H1 (cell line): ENCODE measurements at regions not wholly inside any gene's neighbourhood (a gene's known extent, or its start where the extent isn't known, plus 50 kb on each side); places are given as distances from the start of the nearest gene placed in this dataset.

ENCODE experiments used
- CTCF ChIA-PET: fragments of 300-600 bp; sonication (Branson Sonifier 250); formaldehyde crosslinking; loops from one replicate; lab custom pipeline; 2021; ENCODE audit not compliant: partially characterized antibody; lab: Charles Lee
- POLR2A ChIA-PET: fragments of 300-600 bp; sonication (Branson Sonifier 250); formaldehyde crosslinking; loops from one replicate; lab custom pipeline; 2021; ENCODE audit warnings: inconsistent platforms; ENCODE audit not compliant: partially characterized antibody; lab: Charles Lee
- DNase-seq, 2 experiments: peaks; one replicate each; pipeline versions ENCODE4 v3.0.0 to v3.0.0-alpha.2; 2010 to 2022; ENCODE audit warnings: low spot score in 2 of 2, low read depth in 1 of 2, mixed read lengths in 1 of 2
- FAIRE-seq: peaks from 2 replicates; lab custom pipeline; 2011; peaks lifted over from hg19 to GRCh38; lab: Jason Lieb, UNC
- H2AFZ ChIP-seq: 2 replicates; pipeline ENCODE4 v1.8.1; 2012; ENCODE audit warnings: low read length, inconsistent platforms
- H2AK5ac ChIP-seq: 2 replicates; pipeline ENCODE4 v1.6.1; 2013; ENCODE audit warnings: low read depth, low read length
- H2BK120ac ChIP-seq: replicated peaks from 2 replicates; pipeline ENCODE3; 2013; ENCODE audit warnings: low read depth, low read length, inconsistent platforms
- H2BK12ac ChIP-seq: 2 replicates; pipeline ENCODE4 v1.6.1; 2013; ENCODE audit warnings: low read depth, low read length
- H2BK15ac ChIP-seq: 2 replicates; pipeline ENCODE4 v1.6.1; 2013; ENCODE audit warnings: low read length
- H2BK20ac ChIP-seq: 2 replicates; pipeline ENCODE4 v1.6.1; 2013; ENCODE audit warnings: low read length
- H2BK5ac ChIP-seq: 2 replicates; pipeline ENCODE4 v1.6.1; 2013; ENCODE audit warnings: low read depth, low read length
- H3K14ac ChIP-seq: 2 replicates; pipeline ENCODE4 v1.6.1; 2013; ENCODE audit warnings: inconsistent platforms; ENCODE audit not compliant: insufficient read length
- H3K18ac ChIP-seq: 2 replicates; pipeline ENCODE4 v1.6.1; 2013; ENCODE audit warnings: low read length; ENCODE audit errors: extremely low read depth
- H3K23ac ChIP-seq: 2 replicates; pipeline ENCODE4 v1.6.1; 2013; ENCODE audit warnings: inconsistent platforms; ENCODE audit not compliant: insufficient read length
- H3K23me2 ChIP-seq: 2 replicates; pipeline ENCODE4 v1.6.1; 2013; ENCODE audit warnings: low read depth, low read length
- H3K27ac ChIP-seq: 2 replicates; pipeline ENCODE4 v1.6.1; 2011; ENCODE audit warnings: low read depth, low read length, inconsistent platforms
- H3K27me3 ChIP-seq, 4 experiments: replicated peaks in 1 of 4; 1 replicate in 1 of 4; 2 replicates in 3 of 4; pipeline versions ENCODE4 v1.6.1 to v1.8.1; 2011 to 2013; ENCODE audit warnings: low read length in 3 of 4, mild to moderate bottlenecking in 3 of 4, inconsistent platforms in 2 of 4, mixed read lengths in 2 of 4, moderate library complexity in 1 of 4; ENCODE audit not compliant: control insufficient read depth in 3 of 4, insufficient read depth in 3 of 4; ENCODE audit errors: extremely low read depth in 1 of 4
- H3K36me3 ChIP-seq, 4 experiments: 2 replicates each; pipeline versions ENCODE4 v1.6.1 to v1.8.1; 2011 to 2013; ENCODE audit warnings: mild to moderate bottlenecking in 4 of 4, low read length in 3 of 4, moderate library complexity in 2 of 4, control low read depth in 1 of 4, inconsistent platforms in 1 of 4; ENCODE audit not compliant: insufficient read depth in 4 of 4, control insufficient read depth in 2 of 4
- H3K4ac ChIP-seq: replicated peaks from 2 replicates; pipeline ENCODE3; 2013; ENCODE audit warnings: low read length, low read depth, mixed read lengths, inconsistent platforms; ENCODE audit not compliant: insufficient read length
- H3K4me1 ChIP-seq, 4 experiments: replicated peaks in 1 of 4; 1 replicate in 1 of 4; 2 replicates in 3 of 4; pipeline versions ENCODE4 v1.6.1 to v1.8.1; 2011 to 2013; ENCODE audit warnings: low read length in 3 of 4, inconsistent platforms in 2 of 4, mixed read lengths in 1 of 4; ENCODE audit not compliant: insufficient read depth in 4 of 4, control insufficient read depth in 3 of 4
- H3K4me2 ChIP-seq, 2 experiments: 2 replicates each; pipeline versions ENCODE4 v1.6.1 to v1.8.1; 2011 to 2013; ENCODE audit warnings: low read depth in 2 of 2, low read length in 2 of 2, control low read depth in 1 of 2, inconsistent platforms in 1 of 2, mild to moderate bottlenecking in 1 of 2; ENCODE audit not compliant: insufficient read depth in 1 of 2
- H3K4me3 ChIP-seq, 4 experiments: fragments of 200-600, 300-600 bp in 1 of 4; sonication (generic), shearing (Covaris generic), sonication (Bioruptor Twin) in 1 of 4; 2 replicates each; pipeline versions ENCODE4 v1.5.1 to v1.8.1; 2011 to 2016; ENCODE audit warnings: low read length in 4 of 4, low read depth in 3 of 4, control low read depth in 2 of 4, inconsistent platforms in 2 of 4, mild to moderate bottlenecking in 2 of 4, mixed read lengths in 1 of 4, moderate library complexity in 1 of 4; ENCODE audit not compliant: insufficient read depth in 2 of 4; ENCODE audit errors: extremely low read depth in 1 of 4
- H3K56ac ChIP-seq: replicated peaks from 2 replicates; pipeline ENCODE3; 2013; ENCODE audit warnings: low read depth, mild to moderate bottlenecking, mixed read lengths, low read length, inconsistent platforms; ENCODE audit not compliant: insufficient read length
- H3K79me1 ChIP-seq: 2 replicates; pipeline ENCODE4 v1.6.1; 2013; ENCODE audit warnings: low read depth, low read length, control low read depth
- H3K79me2 ChIP-seq, 2 experiments: 2 replicates each; pipeline versions ENCODE4 v1.6.1 to v1.8.1; 2012 to 2013; ENCODE audit warnings: low read length in 2 of 2, mild to moderate bottlenecking in 2 of 2, inconsistent platforms in 1 of 2; ENCODE audit not compliant: insufficient read depth in 2 of 2, control insufficient read depth in 1 of 2
- H3K9ac ChIP-seq, 4 experiments: replicated peaks in 1 of 4; 1 replicate in 1 of 4; 2 replicates in 3 of 4; pipeline versions ENCODE4 v1.6.1 to v1.8.1; 2011 to 2013; ENCODE audit warnings: low read depth in 3 of 4, low read length in 3 of 4, control low read depth in 2 of 4, mild to moderate bottlenecking in 2 of 4, moderate library complexity in 2 of 4, inconsistent platforms in 1 of 4; ENCODE audit errors: extremely low read depth in 1 of 4
- H3K9me3 ChIP-seq, 2 experiments: 2 replicates each; pipeline versions ENCODE4 v1.6.1 to v1.8.1; 2012 to 2013; ENCODE audit warnings: mild to moderate bottlenecking in 2 of 2, moderate library complexity in 2 of 2, control low read depth in 1 of 2, inconsistent platforms in 1 of 2, low read depth in 1 of 2, low read length in 1 of 2, mixed read lengths in 1 of 2; ENCODE audit not compliant: insufficient read depth in 2 of 2
- H4K20me1 ChIP-seq, 2 experiments: replicated peaks in 1 of 2; 2 replicates each; pipeline versions ENCODE3 to v1.8.1; 2011 to 2013; ENCODE audit warnings: inconsistent platforms in 2 of 2, low read length in 2 of 2, mild to moderate bottlenecking in 1 of 2; ENCODE audit not compliant: insufficient read depth in 2 of 2, control insufficient read depth in 1 of 2
- H4K5ac ChIP-seq: 2 replicates; pipeline ENCODE4 v1.6.1; 2013; ENCODE audit warnings: low read length, low read depth, mixed read lengths, inconsistent platforms; ENCODE audit not compliant: insufficient read length
- H4K8ac ChIP-seq: 2 replicates; pipeline ENCODE4 v1.8.0; 2013; ENCODE audit warnings: mild to moderate bottlenecking, moderate library complexity, low read length, inconsistent platforms; ENCODE audit not compliant: insufficient read depth; ENCODE audit errors: extremely low read depth
- H4K91ac ChIP-seq: replicated peaks from 2 replicates; pipeline ENCODE3; 2013; ENCODE audit warnings: low read length, mixed read lengths, inconsistent platforms; ENCODE audit not compliant: insufficient read length
- WGBS, 2 experiments: shearing (Covaris generic) in 1 of 2; methylation state at CpG; one replicate each; pipeline versions ENCODE4 v1.1.6 to v1.1.7; 2013 to 2015; ENCODE audit warnings: low lambda C conversion rate in 2 of 2, mixed read lengths in 2 of 2, inconsistent platforms in 1 of 2, low coverage in 1 of 2, missing lambda C conversion rate in 1 of 2; ENCODE audit not compliant: insufficient replicate concordance in 2 of 2, insufficient coverage in 1 of 2, insufficient read length in 1 of 2; ENCODE audit errors: extremely low coverage in 1 of 2, missing lambda C conversion rate in 1 of 2; 5-methylcytosine and 5-hydroxymethylcytosine counted together

GRCh38 chr2:7270011-7270431, 352.8 kb downstream of the RNF144A start:
- WGBS, 2 experiments = 86% methylated on average over 7 of the region's 7 CpGs; no CpG with 5 or more reads in 1 of the 2 experiments
- Histone ChIP-seq H3K36me3 (no peaks in the 10 kb centered on the region), H4K5ac (no peak overlapping the region), H3K79me1 (no peaks in the 10 kb centered on the region), H3K27me3 (no peaks in the 10 kb centered on the region), H3K23ac (no peak overlapping the region), H3K18ac (no peak overlapping the region), H3K4me3 (no peak overlapping the region), H3K9me3 (no peaks in the 10 kb centered on the region), H3K79me2 (no peaks in the 10 kb centered on the region), H4K20me1 (no peaks in the 10 kb centered on the region), H3K4ac (no peak overlapping the region), H3K4me2 (no peak overlapping the region), H2AK5ac (no peak overlapping the region), H2BK15ac (0 out of 2 replicates have a peak overlapping the region, but pooled peaks have one; percentile 40), H2BK20ac (no peak overlapping the region), H2AFZ (no peak overlapping the region), H2BK5ac (no peak overlapping the region), H3K23me2 (no peaks in the 10 kb centered on the region), H3K4me1 (peaks cover 0 to 2% (median 0%) of the 10 kb centered on the region in 4 experiments; a peak in 1 of 7 replicates), H3K27ac (no peak overlapping the region), H3K56ac (no peak overlapping the region), H4K91ac (no peak overlapping the region), H3K14ac (no peak overlapping the region), H2BK120ac (no peak overlapping the region), H4K8ac (no peak overlapping the region), H3K9ac (no peak overlapping the region), H2BK12ac (no peak overlapping the region)
- no peak for DNase-seq
- ChIA-PET POLR2A (no interaction called here), CTCF (interaction anchor here (0.9 kb wide), 1 partner anchor 11 kb away, joined by 5 read pairs; no protein-coding TSS in a partner anchor)
- FAIRE-seq = no peak
